HUES64 (cell line): ENCODE measurements at regions not wholly inside any gene's neighbourhood (a gene's known extent, or its start where the extent isn't known, plus 50 kb on each side); places are given as distances from the start of the nearest gene placed in this dataset.

Experiments
- H3K27ac ChIP-seq: 2 replicates; pipeline ENCODE4 v1.7.0; 2013; ENCODE audit warnings: low read depth, low read length, inconsistent platforms
- H3K27me3 ChIP-seq: 2 replicates; pipeline ENCODE4 v1.6.1; 2013; ENCODE audit warnings: mild to moderate bottlenecking, low read length; ENCODE audit not compliant: insufficient read depth
- H3K36me3 ChIP-seq: 2 replicates; pipeline ENCODE4 v1.6.1; 2013; ENCODE audit warnings: mild to moderate bottlenecking, low read length; ENCODE audit not compliant: insufficient read depth
- H3K4me1 ChIP-seq: 2 replicates; pipeline ENCODE4 v1.6.1; 2013; ENCODE audit warnings: mild to moderate bottlenecking, low read length, moderate library complexity; ENCODE audit not compliant: insufficient read depth
- H3K4me3 ChIP-seq: 2 replicates; pipeline ENCODE4 v1.5.1; 2013; ENCODE audit warnings: mild to moderate bottlenecking, low read length, moderate library complexity
- H3K9ac ChIP-seq: 2 replicates; pipeline ENCODE4 v1.6.1; 2013; ENCODE audit warnings: mild to moderate bottlenecking, low read depth, low read length
- H3K9me3 ChIP-seq: 2 replicates; pipeline ENCODE4 v1.6.1; 2013; ENCODE audit warnings: low read depth, low read length; ENCODE audit not compliant: insufficient read depth
- WGBS: fragments of 150-250, 120-280 bp; methylation state at CpG from one replicate; pipeline ENCODE4 v1.1.7; 2013; ENCODE audit warnings: missing lambda C conversion rate; 5-methylcytosine and 5-hydroxymethylcytosine counted together

DNA sequence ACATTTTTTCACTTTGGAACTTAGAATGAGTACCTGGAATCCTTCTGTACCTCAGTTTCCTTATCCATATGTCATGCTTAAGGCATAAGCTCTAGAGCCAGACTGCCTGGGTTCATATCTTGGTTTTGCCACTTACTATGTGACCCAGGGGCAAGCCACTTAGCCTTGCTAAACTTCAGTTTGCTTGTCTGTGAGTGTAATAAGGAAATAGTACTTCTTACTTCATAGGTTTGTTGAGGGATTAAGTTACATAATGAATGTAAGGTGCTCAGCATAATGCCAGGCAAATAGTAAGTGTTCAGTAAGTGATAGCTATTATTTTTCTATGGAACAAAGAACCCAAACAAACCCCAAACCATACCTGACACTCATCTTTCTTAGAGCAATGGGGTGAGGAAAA lies 225.1 kb downstream of the BCAT1 start:
- Histone ChIP-seq H3K36me3 (no peaks in the 10 kb centered on the region), H3K4me1 (no peaks in the 10 kb centered on the region), H3K4me3 (no peak overlapping the region), H3K27me3 (no peaks in the 10 kb centered on the region), H3K27ac (no peak overlapping the region), H3K9ac (no peak overlapping the region), H3K9me3 (no peaks in the 10 kb centered on the region)

DNA sequence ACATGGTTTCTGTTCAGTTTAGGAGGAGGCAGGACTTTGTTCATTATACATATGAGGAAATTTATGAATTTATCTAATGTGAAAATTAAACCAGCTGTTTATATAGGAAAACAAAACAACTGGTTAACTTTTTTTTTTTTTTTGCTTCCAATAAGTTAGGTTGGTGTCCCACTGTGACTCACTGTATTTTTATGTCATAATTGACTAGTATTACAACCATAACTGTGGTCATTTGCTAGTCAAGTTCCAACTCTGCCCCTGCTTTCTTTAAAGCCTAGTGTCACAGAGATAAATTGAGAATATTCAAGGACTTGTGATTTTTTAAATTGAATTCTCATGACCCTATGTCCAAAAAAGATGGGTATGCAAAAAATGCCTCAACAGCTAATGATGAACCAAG lies 227.7 kb downstream of the BCAT1 start:
- Histone ChIP-seq H3K36me3 (no peaks in the 10 kb centered on the region), H3K9me3 (no peaks in the 10 kb centered on the region), H3K4me1 (no peaks in the 10 kb centered on the region; the same call in 1 of the 2 replicates), H3K27me3 (no peaks in the 10 kb centered on the region), H3K27ac (no peak overlapping the region), H3K4me3 (no peak overlapping the region), H3K9ac (no peak overlapping the region)

DNA sequence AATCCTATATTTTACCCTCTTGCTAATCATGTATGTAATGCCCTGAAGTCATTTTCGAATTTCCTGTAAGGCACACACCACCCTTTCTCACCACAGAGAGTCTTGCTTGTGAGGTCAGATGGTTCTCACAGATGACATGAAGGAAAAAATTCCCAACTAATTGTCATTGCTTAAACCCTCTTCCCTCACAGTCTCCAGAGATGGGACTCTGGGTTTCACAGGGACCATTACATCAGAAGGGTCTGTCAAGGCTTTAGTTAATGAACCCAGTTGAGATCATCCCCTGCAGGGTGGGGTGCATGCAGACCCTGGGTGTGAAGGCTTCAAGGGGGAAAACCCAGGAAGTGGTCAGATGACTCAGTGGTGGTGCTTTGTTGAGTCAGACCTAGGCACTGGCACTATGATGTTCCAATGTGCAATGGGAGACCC lies 229.6 kb downstream of the BCAT1 start:
- no peaks in the 10 kb centered on the region; the same call in 1 of the 2 replicates for H3K4me1 ChIP-seq
- WGBS: 84% methylated on average over 1 of the region's 1 CpG
- no peaks in the 10 kb centered on the region for H3K27me3 ChIP-seq
- no peaks in the 10 kb centered on the region for H3K36me3 ChIP-seq
- H3K4me3 ChIP-seq: no peak overlapping the region
- H3K9me3 ChIP-seq: no peaks in the 10 kb centered on the region
- H3K9ac ChIP-seq: no peak overlapping the region
- H3K27ac ChIP-seq: no peak overlapping the region

DNA sequence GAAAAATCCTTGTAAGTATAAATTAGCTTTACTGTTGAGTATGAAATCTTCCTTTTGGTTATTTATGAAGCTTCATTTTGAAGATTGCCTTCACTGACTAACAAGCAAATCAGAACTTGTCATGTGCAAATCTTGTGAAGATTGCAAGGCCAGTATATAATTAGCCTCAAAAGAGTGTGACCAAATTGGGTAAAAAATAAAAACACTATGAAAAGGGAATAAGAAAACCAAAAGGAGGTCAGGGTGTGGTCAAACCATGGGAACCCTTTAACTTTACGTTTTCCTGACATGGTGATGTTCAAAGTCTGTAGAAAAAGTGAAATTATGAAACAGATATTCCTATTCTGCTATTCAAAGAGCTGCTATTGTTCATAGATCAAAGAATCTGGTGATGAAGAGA lies 230.3 kb downstream of the BCAT1 start:
- H3K9ac ChIP-seq: no peak overlapping the region
- no peak overlapping the region for H3K27ac ChIP-seq
- H3K27me3 ChIP-seq: no peaks in the 10 kb centered on the region
- H3K9me3 ChIP-seq: no peaks in the 10 kb centered on the region
- no peaks in the 10 kb centered on the region for H3K36me3 ChIP-seq
- H3K4me3 ChIP-seq: no peak overlapping the region
- WGBS: 0% methylated on average over 1 of the region's 1 CpG
- H3K4me1 ChIP-seq: no peaks in the 10 kb centered on the region; the same call in 1 of the 2 replicates

DNA sequence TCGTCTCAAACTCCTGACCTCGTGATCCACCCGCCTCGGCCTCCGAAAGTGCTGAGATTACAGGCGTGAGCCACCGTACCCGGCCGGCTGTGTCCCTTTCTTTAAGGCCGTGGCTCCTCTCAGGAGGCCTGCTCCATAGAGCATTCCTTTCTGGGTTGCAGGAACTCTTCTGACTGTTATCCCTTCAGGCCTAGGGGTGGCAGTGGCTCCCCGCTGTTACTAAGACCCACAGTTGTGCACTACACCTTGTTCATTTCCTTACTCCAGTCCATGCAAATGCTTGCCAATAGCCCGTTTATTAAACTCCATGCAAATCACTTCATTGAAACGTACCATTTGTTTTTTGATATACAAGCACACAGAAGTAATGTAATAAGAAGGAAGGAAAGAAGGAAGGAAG lies 234.7 kb downstream of the BCAT1 start:
- no peaks in the 10 kb centered on the region; the same call in 1 of the 2 replicates for H3K4me1 ChIP-seq
- no peak overlapping the region for H3K4me3 ChIP-seq
- H3K9me3 ChIP-seq: no peaks in the 10 kb centered on the region
- 92% methylated on average over 13 of the region's 13 CpGs for WGBS
- H3K27me3 ChIP-seq: no peaks in the 10 kb centered on the region
- H3K27ac ChIP-seq: no peak overlapping the region
- H3K9ac ChIP-seq: no peak overlapping the region
- H3K36me3 ChIP-seq: no peaks in the 10 kb centered on the region

DNA sequence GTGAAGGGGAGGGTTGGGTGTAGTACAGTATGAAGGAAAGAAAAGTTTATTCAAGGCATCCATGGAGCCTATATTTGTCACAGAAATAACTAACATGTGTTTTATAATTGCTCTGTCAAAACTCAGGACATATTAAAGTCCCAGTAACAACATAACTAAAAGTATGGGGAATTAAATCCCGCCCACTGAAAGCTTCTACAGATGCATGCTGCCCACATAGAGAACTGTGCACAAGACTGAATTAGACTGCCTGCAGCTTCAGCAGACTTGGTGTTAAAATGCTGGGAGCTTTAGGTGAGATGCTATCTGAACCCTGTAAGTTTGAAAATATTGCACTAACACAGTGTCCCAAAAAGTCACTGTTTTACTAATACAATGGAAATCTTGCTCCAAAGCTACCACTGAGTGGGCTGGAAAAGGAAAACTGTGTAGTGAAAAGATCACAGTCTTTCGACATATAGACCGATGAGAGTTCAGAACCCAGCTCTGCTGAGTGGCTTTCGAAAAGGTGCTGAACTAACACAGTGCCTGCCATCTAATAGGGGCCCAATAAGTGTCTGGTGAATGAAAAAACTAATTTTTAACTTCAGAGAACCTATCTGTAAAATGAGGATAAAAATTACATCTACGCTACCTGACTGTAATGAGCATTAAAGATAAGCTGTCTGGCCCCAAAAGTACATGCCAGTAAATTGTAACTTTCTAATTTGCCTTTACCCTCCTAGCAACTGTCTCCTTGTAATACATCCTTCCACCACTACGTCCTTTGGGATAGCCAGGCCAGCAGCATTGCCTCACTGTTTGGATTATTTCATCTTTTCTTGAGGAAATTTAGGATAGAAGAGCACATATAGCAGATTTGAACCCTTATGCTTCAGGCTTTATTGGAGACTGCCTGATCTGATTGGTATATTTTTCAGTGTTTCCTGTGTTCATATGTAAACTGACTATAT lies 237.6 kb downstream of the BCAT1 start:
- Histone ChIP-seq H3K36me3 (no peaks in the 10 kb centered on the region), H3K9ac (no peak overlapping the region), H3K27me3 (no peaks in the 10 kb centered on the region), H3K4me1 (no peaks in the 10 kb centered on the region), H3K27ac (no peak overlapping the region), H3K9me3 (no peaks in the 10 kb centered on the region), H3K4me3 (no peak overlapping the region)
- 95% methylated on average over 6 of the region's 6 CpGs for WGBS

DNA sequence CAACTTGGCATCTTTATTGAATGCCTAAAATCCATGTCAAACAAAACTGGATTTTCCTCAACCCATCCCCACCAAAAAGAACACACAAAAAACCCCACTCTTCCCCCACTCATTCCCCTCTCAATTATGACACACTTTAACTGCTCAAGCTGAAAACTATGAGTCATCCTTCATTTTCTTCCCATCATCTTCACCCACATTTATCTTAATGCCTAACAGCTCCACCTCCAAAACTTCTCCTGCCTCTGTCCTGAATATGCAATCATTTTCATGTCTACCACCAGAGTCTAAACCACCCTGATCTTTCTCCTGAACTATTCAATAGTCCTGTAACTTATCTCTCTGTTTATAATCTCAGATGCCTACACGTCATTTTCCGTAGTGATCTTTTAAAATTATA lies 239.7 kb downstream of the BCAT1 start:
- 92% methylated on average over 2 of the region's 2 CpGs for WGBS

DNA sequence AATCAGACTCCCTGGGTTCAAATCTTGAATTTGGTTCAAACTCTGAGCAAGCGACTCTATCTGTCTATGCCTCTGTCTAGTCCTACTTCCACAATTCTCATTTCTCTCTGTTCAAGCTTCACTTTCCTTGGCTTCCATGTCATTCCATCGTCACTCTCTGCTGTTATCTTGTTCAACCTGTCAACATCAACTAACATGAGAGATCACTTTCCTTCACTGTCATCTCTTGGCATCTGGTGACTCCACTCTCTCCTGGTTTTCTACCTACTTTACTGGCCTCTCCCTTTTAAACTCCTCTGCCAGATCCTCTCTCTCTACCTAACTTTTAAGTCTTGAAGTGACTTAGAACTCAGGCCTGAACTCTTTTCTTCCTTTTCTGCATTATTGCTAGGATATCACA lies 240.2 kb downstream of the BCAT1 start:
- no peak overlapping the region for H3K4me3 ChIP-seq
- no peaks in the 10 kb centered on the region for H3K4me1 ChIP-seq
- no peaks in the 10 kb centered on the region for H3K36me3 ChIP-seq
- no peaks in the 10 kb centered on the region for H3K27me3 ChIP-seq
- H3K9me3 ChIP-seq: no peaks in the 10 kb centered on the region
- H3K27ac ChIP-seq: no peak overlapping the region
- WGBS: 65% methylated on average over 2 of the region's 2 CpGs
- H3K9ac ChIP-seq: no peak overlapping the region

More for the DNA sequence above, 239.7 kb downstream of the BCAT1 start:
- Histone ChIP-seq H3K9ac (no peak overlapping the region), H3K27ac (no peak overlapping the region), H3K9me3 (no peaks in the 10 kb centered on the region), H3K4me3 (no peak overlapping the region), H3K36me3 (no peaks in the 10 kb centered on the region), H3K4me1 (no peaks in the 10 kb centered on the region), H3K27me3 (no peaks in the 10 kb centered on the region)

DNA sequence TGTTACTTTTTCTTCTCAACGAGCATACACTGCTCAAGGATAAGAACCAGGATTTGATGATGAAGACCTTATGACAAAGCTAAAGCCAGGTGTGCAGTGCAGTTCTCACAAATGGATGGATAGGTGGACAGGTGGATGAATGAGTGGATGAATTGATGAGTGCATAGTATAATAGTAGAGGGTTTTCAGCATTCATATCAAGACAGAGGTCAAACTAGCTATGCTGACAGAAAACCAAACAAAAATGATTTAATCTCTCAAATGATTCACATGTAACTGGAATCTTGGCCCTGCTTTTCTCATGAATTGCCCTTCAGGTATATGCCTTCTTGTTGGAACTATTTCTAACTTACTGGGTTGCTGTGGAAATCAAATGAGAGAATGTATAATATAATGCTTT lies 240.9 kb downstream of the BCAT1 start:
- Histone ChIP-seq H3K9me3 (no peaks in the 10 kb centered on the region), H3K36me3 (no peaks in the 10 kb centered on the region), H3K27ac (no peak overlapping the region), H3K9ac (no peak overlapping the region), H3K27me3 (no peaks in the 10 kb centered on the region), H3K4me1 (no peaks in the 10 kb centered on the region), H3K4me3 (no peak overlapping the region)
- WGBS: 85% methylated on average over 1 of the region's 1 CpG

DNA sequence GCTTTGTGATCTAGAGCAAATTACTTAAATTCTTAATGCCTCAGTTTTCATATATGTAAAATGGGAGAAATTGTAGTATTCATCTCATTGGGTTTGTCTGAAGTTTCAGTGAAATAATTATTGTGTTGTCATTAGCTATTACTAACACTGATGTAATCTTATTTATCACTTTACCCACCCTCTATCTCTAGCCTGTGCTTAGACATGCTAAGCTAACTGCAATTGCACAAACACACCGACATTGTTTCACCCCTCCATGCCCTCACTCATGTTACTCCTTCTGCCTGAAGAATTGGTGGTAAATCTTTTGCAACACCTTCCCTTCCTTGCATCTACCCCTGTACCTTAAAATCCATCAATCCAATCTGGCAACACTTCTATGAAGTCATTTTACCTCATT lies 241.6 kb downstream of the BCAT1 start:
- Histone ChIP-seq H3K4me3 (no peak overlapping the region), H3K27ac (no peak overlapping the region), H3K9me3 (no peaks in the 10 kb centered on the region), H3K9ac (no peak overlapping the region), H3K36me3 (no peaks in the 10 kb centered on the region), H3K27me3 (no peaks in the 10 kb centered on the region), H3K4me1 (no peaks in the 10 kb centered on the region)
- 91% methylated on average over 1 of the region's 1 CpG for WGBS

DNA sequence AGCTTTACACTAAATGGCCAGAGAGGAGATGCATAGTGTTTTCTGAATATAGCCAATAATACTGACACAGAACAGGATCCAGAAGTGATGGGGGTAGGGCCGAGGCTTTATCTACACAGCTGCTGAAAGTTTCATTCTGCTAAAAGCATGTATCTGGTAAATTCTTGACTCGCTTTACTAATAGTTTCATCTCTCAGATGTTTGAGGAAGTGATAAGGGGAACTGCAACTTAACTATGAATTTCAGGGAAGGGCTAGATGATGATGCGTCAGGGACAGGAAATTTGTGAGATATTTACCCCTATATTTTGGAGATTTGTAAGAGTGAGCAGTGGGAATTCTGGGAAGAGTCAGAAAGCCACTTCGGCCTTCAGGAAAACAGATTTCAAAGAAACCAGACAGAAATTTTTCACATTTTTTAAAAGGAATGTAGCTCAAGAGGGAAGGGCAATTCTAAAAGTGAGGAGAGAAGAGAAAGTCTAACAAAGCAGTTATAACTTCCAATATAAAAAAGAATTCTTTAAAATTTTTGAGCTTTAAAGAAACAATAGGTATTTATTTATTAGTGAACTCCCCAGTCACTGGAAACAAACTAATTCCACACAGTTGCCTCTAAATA lies 243.1 kb downstream of the BCAT1 start:
- H3K9ac ChIP-seq: no peak overlapping the region
- no peaks in the 10 kb centered on the region for H3K4me1 ChIP-seq
- H3K27ac ChIP-seq: no peak overlapping the region
- peaks cover 6% of the 10 kb centered on the region; the same call in 1 of the 2 replicates for H3K9me3 ChIP-seq
- H3K27me3 ChIP-seq: no peaks in the 10 kb centered on the region
- no peak overlapping the region for H3K4me3 ChIP-seq
- H3K36me3 ChIP-seq: no peaks in the 10 kb centered on the region
- 88% methylated on average over 3 of the region's 4 CpGs for WGBS
